Thoracic aorta (tissue), 2 donors: ENCODE measurements at regions not wholly inside any gene's neighbourhood (a gene's known extent, or its start where the extent isn't known, plus 50 kb on each side); places are given as distances from the start of the nearest gene placed in this dataset.

Experiments used
- ATAC-seq: fragments of 150-250 bp; one replicate; pipeline ENCODE4 v1.8.0; 2017; ENCODE audit warnings: low read depth; ENCODE audit not compliant: insufficient number of reproducible peaks, low FRiP score
- DNase-seq: peaks from one replicate; pipeline ENCODE4 v3.0.0-alpha.2; 2020; ENCODE audit warnings: low spot score
- H3K27ac ChIP-seq, 2 donors: fragments of 200-600 bp; sonication (generic); 1 replicate in 1 of 2; 2 replicates in 1 of 2; pipeline ENCODE4 v1.5.1; 2016; ENCODE audit warnings: mild to moderate bottlenecking in 2 of 2, moderate library complexity in 2 of 2
- H3K27me3 ChIP-seq: fragments of 200-600 bp; sonication (generic); replicated peaks from 2 replicates; pipeline ENCODE4 v1.6.0; 2016; ENCODE audit warnings: mild to moderate bottlenecking; ENCODE audit not compliant: insufficient read depth
- H3K36me3 ChIP-seq: fragments of 200-600 bp; sonication (generic); one replicate; pipeline ENCODE4 v1.5.1; 2016
- H3K4me1 ChIP-seq, 2 donors: fragments of 200-600 bp; sonication (generic); 1 replicate in 1 of 2; 2 replicates in 1 of 2; pipeline versions ENCODE4 v1.5.1 to v1.6.0; 2016; ENCODE audit warnings: low read depth in 2 of 2, mild to moderate bottlenecking in 1 of 2; ENCODE audit not compliant: control insufficient read depth in 1 of 2
- H3K4me3 ChIP-seq: fragments of 200-600 bp; sonication (generic); 2 replicates; pipeline ENCODE4 v1.5.1; 2016; ENCODE audit warnings: mild to moderate bottlenecking
- H3K9me3 ChIP-seq: fragments of 200-600 bp; sonication (generic); 2 replicates; pipeline ENCODE4 v1.5.1; 2016
- CTCF ChIP-seq: fragments of 200-600 bp; sonication (generic); IDR thresholded peaks from one replicate; pipeline ENCODE4 v1.5.1; 2019; ENCODE audit warnings: antibody characterized with exemption

- Histone ChIP-seq H3K27ac (no peak overlapping the region), H3K4me1 (no peaks in the 10 kb centered on the region), H3K36me3 (no peaks in the 10 kb centered on the region), H3K27me3 (no peaks in the 10 kb centered on the region), H3K4me3 (no peak overlapping the region), H3K9me3 (no peaks in the 10 kb centered on the region)
- no peak for ATAC-seq
- DNase-seq, result no peak
- no peak for TF ChIP-seq CTCF
Observed at GRCh38 chr14:104262515-104263514, 124.4 kb downstream of the KIF26A start.

GRCh38 chr14:104263675-104264358, 125.4 kb downstream of the KIF26A start:
- H3K4me3 ChIP-seq, result no peak overlapping the region
- DNase-seq (no peak), ATAC-seq (no peak)
- H3K4me1 ChIP-seq, result no peaks in the 10 kb centered on the region
- H3K36me3 ChIP-seq, result no peaks in the 10 kb centered on the region
- H3K9me3 ChIP-seq, result no peaks in the 10 kb centered on the region
- TF ChIP-seq CTCF, result no peak
- H3K27ac ChIP-seq, result no peak overlapping the region
- no peaks in the 10 kb centered on the region for H3K27me3 ChIP-seq

GRCh38 chr14:104264495-104265265, 126.3 kb downstream of the KIF26A start:
- H3K36me3 ChIP-seq, result no peaks in the 10 kb centered on the region
- H3K27ac ChIP-seq, result no peak overlapping the region
- H3K27me3 ChIP-seq, result no peaks in the 10 kb centered on the region
- H3K4me3 ChIP-seq, result no peak overlapping the region
- ATAC-seq (no peak), DNase-seq (no peak)
- H3K9me3 ChIP-seq, result no peaks in the 10 kb centered on the region
- H3K4me1 ChIP-seq, result no peaks in the 10 kb centered on the region
- no peak for TF ChIP-seq CTCF

GRCh38 chr14:104265918-104266630, 127.7 kb downstream of the KIF26A start:
- no peak for ATAC-seq
- Histone ChIP-seq H3K4me1 (no peaks in the 10 kb centered on the region), H3K27me3 (no peaks in the 10 kb centered on the region), H3K9me3 (no peaks in the 10 kb centered on the region), H3K4me3 (no peak overlapping the region), H3K36me3 (no peaks in the 10 kb centered on the region), H3K27ac (no peak overlapping the region)
- no peak for TF ChIP-seq CTCF
- no peak for DNase-seq
